ENCODE measurements at regions not wholly inside any gene's neighbourhood (a gene's known extent, or its start where the extent isn't known, plus 50 kb on each side); places are given as distances from the start of the nearest gene placed in this dataset.

- TF ChIP-seq CTCF (IDR thresholded peaks at IDR 0.05; ENCODE audit: low read depth, low read length, missing input control): no peak
- no peak for TF ChIP-seq RAD21 (IDR thresholded peaks at IDR 0.05)
- no peak for TF ChIP-seq TAF1 (conservative IDR thresholded peaks at IDR 0.05)
- no peak for TF ChIP-seq GABPA (IDR thresholded peaks at IDR 0.05 in 1 of 2, conservative IDR thresholded peaks at IDR 0.05 in 1 of 2)
- TF ChIP-seq MAX (IDR thresholded peaks at IDR 0.05): no peak
- TF ChIP-seq REST (IDR thresholded peaks at IDR 0.05): no peak
- no peak for TF ChIP-seq YY1 (IDR thresholded peaks at IDR 0.05)
- no peak for TF ChIP-seq EGR1 (IDR thresholded peaks at IDR 0.05; ENCODE audit: low read depth in 2 of 2)
- no peak for TF ChIP-seq ATF3 (IDR thresholded peaks at IDR 0.05)
Measured at GRCh38 chr20:53702617-53703016, 109.0 kb upstream of the ZNF217 start.

All from liver (tissue), 3 donors.